Esophagus squamous epithelium (tissue), 4 donors: ENCODE measurements at regions not wholly inside any gene's neighbourhood (a gene's known extent, or its start where the extent isn't known, plus 50 kb on each side); places are given as distances from the start of the nearest gene placed in this dataset.

Experiments
- POLR2A ChIP-seq, 4 donors: fragments of 450-650 bp; IDR thresholded peaks; one replicate each; pipeline ENCODE4 v1.6.1; 2017; ENCODE audit warnings: antibody characterized with exemption in 4 of 4, mild to moderate bottlenecking in 4 of 4, moderate library complexity in 3 of 4
- TF ChIP-seq, protein P1 (sequence below), 6 experiments: fragments of 450-650 bp in 4 of 6; fragments of 200-600 bp in 2 of 6; sonication (generic) in 2 of 6; IDR thresholded peaks; one replicate each; pipeline ENCODE4 v1.5.1; 2016 to 2019; ENCODE audit warnings: antibody characterized with exemption in 6 of 6, mild to moderate bottlenecking in 4 of 6, moderate library complexity in 4 of 6

DNA sequence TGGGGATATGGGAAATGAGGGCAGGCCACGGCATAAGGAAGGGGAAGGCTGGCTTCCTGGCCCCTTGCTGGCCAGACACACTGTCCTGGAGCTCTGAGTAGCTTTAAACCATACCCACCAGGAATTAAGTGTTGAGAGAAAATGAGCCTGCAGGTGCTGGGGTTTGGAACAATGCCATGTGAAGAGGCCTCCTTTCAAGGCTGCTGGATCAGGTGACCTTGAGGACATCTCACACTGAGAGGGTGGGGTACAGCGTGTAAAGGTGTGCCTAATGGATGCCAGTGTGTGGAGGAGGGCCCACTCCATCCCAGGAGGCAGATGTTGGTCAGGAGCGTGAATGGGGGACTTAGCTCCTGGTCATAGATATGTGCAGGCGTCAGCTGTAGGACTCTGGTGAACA, 74.8 kb upstream of the MLN start:
- TF ChIP-seq, protein P1, sequence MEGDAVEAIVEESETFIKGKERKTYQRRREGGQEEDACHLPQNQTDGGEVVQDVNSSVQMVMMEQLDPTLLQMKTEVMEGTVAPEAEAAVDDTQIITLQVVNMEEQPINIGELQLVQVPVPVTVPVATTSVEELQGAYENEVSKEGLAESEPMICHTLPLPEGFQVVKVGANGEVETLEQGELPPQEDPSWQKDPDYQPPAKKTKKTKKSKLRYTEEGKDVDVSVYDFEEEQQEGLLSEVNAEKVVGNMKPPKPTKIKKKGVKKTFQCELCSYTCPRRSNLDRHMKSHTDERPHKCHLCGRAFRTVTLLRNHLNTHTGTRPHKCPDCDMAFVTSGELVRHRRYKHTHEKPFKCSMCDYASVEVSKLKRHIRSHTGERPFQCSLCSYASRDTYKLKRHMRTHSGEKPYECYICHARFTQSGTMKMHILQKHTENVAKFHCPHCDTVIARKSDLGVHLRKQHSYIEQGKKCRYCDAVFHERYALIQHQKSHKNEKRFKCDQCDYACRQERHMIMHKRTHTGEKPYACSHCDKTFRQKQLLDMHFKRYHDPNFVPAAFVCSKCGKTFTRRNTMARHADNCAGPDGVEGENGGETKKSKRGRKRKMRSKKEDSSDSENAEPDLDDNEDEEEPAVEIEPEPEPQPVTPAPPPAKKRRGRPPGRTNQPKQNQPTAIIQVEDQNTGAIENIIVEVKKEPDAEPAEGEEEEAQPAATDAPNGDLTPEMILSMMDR (IDR thresholded peaks at IDR 0.05) = no peak
- TF ChIP-seq POLR2A (IDR thresholded peaks at IDR 0.05) = no peak
